ENCODE measurements at regions not wholly inside any gene's neighbourhood (a gene's known extent, or its start where the extent isn't known, plus 50 kb on each side); places are given as distances from the start of the nearest gene placed in this dataset.

DNA sequence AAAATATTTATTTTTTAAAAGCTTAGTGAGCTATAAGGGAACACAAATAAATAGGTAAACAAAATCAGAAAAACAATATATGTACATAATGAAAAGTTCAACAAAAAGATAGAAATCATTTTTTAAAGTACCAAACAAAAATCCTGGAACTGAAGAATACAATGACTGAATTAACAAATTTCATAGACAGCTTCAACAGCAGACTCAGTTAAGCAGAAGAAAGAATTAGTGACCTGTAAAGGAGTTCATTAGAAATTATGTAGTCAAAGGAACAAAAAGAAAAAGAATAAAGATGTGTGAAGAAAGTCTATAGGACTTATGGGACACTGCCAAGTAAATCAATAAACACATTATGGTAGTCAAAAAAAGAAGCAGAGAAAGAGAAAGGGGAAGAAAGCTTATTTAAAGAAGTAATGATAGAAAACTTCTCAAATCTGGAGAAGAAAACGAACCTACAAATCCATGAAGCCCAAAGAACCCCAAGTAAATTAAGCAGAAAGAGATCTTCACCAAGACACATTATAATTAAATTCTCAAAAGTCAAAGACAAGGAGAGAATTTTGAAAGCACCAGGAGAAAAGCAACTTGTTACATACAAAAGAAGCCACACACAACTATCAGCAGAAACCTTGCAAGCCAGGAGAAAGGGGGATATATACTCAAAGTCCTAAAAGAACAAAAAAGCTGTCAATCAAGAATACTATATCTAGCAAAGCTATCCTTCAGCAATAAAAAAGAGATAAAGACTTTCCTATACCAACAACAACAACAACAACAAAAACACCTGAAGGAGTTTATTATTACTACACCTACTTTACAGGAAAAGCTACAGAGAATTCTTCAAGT lies 338.9 kb downstream of the PTTG2 start:
- TF ChIP-seq, protein P1, sequence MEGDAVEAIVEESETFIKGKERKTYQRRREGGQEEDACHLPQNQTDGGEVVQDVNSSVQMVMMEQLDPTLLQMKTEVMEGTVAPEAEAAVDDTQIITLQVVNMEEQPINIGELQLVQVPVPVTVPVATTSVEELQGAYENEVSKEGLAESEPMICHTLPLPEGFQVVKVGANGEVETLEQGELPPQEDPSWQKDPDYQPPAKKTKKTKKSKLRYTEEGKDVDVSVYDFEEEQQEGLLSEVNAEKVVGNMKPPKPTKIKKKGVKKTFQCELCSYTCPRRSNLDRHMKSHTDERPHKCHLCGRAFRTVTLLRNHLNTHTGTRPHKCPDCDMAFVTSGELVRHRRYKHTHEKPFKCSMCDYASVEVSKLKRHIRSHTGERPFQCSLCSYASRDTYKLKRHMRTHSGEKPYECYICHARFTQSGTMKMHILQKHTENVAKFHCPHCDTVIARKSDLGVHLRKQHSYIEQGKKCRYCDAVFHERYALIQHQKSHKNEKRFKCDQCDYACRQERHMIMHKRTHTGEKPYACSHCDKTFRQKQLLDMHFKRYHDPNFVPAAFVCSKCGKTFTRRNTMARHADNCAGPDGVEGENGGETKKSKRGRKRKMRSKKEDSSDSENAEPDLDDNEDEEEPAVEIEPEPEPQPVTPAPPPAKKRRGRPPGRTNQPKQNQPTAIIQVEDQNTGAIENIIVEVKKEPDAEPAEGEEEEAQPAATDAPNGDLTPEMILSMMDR (IDR thresholded peaks at IDR 0.05; ENCODE audit: insufficient read depth, low read length): no peak
- TF ChIP-seq POLR2AphosphoS5 (IDR thresholded peaks at IDR 0.05; ENCODE audit: low read depth): no peak
- no peak for TF ChIP-seq SPI1 (IDR thresholded peaks at IDR 0.05; ENCODE audit: borderline replicate concordance, low read depth)
- TF ChIP-seq, protein P2, sequence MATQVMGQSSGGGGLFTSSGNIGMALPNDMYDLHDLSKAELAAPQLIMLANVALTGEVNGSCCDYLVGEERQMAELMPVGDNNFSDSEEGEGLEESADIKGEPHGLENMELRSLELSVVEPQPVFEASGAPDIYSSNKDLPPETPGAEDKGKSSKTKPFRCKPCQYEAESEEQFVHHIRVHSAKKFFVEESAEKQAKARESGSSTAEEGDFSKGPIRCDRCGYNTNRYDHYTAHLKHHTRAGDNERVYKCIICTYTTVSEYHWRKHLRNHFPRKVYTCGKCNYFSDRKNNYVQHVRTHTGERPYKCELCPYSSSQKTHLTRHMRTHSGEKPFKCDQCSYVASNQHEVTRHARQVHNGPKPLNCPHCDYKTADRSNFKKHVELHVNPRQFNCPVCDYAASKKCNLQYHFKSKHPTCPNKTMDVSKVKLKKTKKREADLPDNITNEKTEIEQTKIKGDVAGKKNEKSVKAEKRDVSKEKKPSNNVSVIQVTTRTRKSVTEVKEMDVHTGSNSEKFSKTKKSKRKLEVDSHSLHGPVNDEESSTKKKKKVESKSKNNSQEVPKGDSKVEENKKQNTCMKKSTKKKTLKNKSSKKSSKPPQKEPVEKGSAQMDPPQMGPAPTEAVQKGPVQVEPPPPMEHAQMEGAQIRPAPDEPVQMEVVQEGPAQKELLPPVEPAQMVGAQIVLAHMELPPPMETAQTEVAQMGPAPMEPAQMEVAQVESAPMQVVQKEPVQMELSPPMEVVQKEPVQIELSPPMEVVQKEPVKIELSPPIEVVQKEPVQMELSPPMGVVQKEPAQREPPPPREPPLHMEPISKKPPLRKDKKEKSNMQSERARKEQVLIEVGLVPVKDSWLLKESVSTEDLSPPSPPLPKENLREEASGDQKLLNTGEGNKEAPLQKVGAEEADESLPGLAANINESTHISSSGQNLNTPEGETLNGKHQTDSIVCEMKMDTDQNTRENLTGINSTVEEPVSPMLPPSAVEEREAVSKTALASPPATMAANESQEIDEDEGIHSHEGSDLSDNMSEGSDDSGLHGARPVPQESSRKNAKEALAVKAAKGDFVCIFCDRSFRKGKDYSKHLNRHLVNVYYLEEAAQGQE (IDR thresholded peaks at IDR 0.05; ENCODE audit: insufficient replicate concordance, low read depth): no peak

Data from HL-60 (cell line).